ENCODE measurements at regions not wholly inside any gene's neighbourhood (a gene's known extent, or its start where the extent isn't known, plus 50 kb on each side); places are given as distances from the start of the nearest gene placed in this dataset.

- POLR2A ChIA-PET: no interaction called here
- CTCF ChIA-PET: interaction anchor here (1.2 kb wide), 1 partner anchor 10 kb away, joined by 4 read pairs; no protein-coding TSS in a partner anchor
- DNase-seq (ENCODE audit: extremely low spot score): no peak
- no peak for TF ChIP-seq CTCF (IDR thresholded peaks at IDR 0.05; ENCODE audit: control extremely low read depth, extremely low read depth, low read depth, missing control alignments)
Observed at GRCh38 chr1:172948457-172948856, 102.3 kb downstream of the TNFSF18 start.

GRCh38 chr1:172949096-172949495 is 101.6 kb downstream of the TNFSF18 start:
- no peak for DNase-seq (ENCODE audit: extremely low spot score)
- ChIA-PET POLR2A (no interaction called here), CTCF (interaction anchor here (1.2 kb wide), 1 partner anchor 9 kb away, joined by 4 read pairs; no protein-coding TSS in a partner anchor)
- no peak for TF ChIP-seq CTCF (IDR thresholded peaks at IDR 0.05; ENCODE audit: control extremely low read depth, extremely low read depth, low read depth, missing control alignments)

GRCh38 chr1:172950528-172950927 is 100.2 kb downstream of the TNFSF18 start:
- ChIA-PET POLR2A (no interaction called here), CTCF (interaction anchor here (1.4 kb wide), 1 partner anchor 24 kb away, joined by 3 read pairs; no protein-coding TSS in a partner anchor)
- DNase-seq (ENCODE audit: extremely low spot score): no peak
- no peak for TF ChIP-seq CTCF (IDR thresholded peaks at IDR 0.05; ENCODE audit: control extremely low read depth, extremely low read depth, low read depth, missing control alignments)

GRCh38 chr1:172951730-172952365 is 98.9 kb downstream of the TNFSF18 start:
- CTCF ChIA-PET: no interaction called here
- no peak for DNase-seq (ENCODE audit: extremely low spot score)
- POLR2A ChIA-PET: no interaction called here
- TF ChIP-seq CTCF (IDR thresholded peaks at IDR 0.05; ENCODE audit: control extremely low read depth, extremely low read depth, low read depth, missing control alignments): no peak

- ChIA-PET CTCF (no interaction called here), POLR2A (no interaction called here)
- TF ChIP-seq CTCF (IDR thresholded peaks at IDR 0.05; ENCODE audit: control extremely low read depth, extremely low read depth, low read depth, missing control alignments): no peak
- DNase-seq (ENCODE audit: extremely low spot score): no peak
Observed at GRCh38 chr1:172952516-172952915, 98.2 kb downstream of the TNFSF18 start.

- POLR2A ChIA-PET: no interaction called here
- no peak for DNase-seq (ENCODE audit: extremely low spot score)
- TF ChIP-seq CTCF (IDR thresholded peaks at IDR 0.05; ENCODE audit: control extremely low read depth, extremely low read depth, low read depth, missing control alignments): no peak
- CTCF ChIA-PET: no interaction called here
Observed at GRCh38 chr1:172954476-172955150, 96.1 kb downstream of the TNFSF18 start.

All from GM10248 (cell line).